Thyroid gland (tissue), 4 donors: ENCODE measurements at regions not wholly inside any gene's neighbourhood (a gene's known extent, or its start where the extent isn't known, plus 50 kb on each side); places are given as distances from the start of the nearest gene placed in this dataset.

Source experiments
- DNase-seq, 2 donors: peaks; one replicate each; pipeline ENCODE4 v3.0.0-alpha.2; 2019
- H3K27ac ChIP-seq, 3 donors: fragments of 200-600 bp; sonication (generic); 1 replicate in 2 of 3; 2 replicates in 1 of 3; pipeline ENCODE4 v1.5.1; 2016 to 2019; ENCODE audit warnings: mild to moderate bottlenecking in 1 of 3, moderate library complexity in 1 of 3
- H3K27me3 ChIP-seq: fragments of 200-600 bp; sonication (generic); one replicate; pipeline ENCODE4 v1.5.1; 2019
- H3K36me3 ChIP-seq, 2 donors: fragments of 200-600 bp; sonication (generic); one replicate each; pipeline ENCODE4 v1.5.1; 2016 to 2019
- H3K4me1 ChIP-seq, 2 donors: fragments of 200-600 bp; sonication (generic); one replicate each; pipeline ENCODE4 v1.5.1; 2017 to 2019
- H3K4me3 ChIP-seq, 3 donors: fragments of 200-600 bp; sonication (generic); replicated peaks in 1 of 3; 1 replicate in 2 of 3; 2 replicates in 1 of 3; pipeline ENCODE4 v1.5.1; 2016; ENCODE audit warnings: mild to moderate bottlenecking in 1 of 3
- H3K9me3 ChIP-seq: fragments of 200-600 bp; sonication (generic); one replicate; pipeline ENCODE4 v1.5.1; 2017
- POLR2A ChIP-seq, 2 donors: fragments of 450-650 bp; IDR thresholded peaks; one replicate each; pipeline ENCODE4 v1.6.1; 2017; ENCODE audit warnings: antibody characterized with exemption in 2 of 2, mild to moderate bottlenecking in 2 of 2, moderate library complexity in 1 of 2
- WGBS, 2 donors: methylation state at CpG; one replicate each; pipeline ENCODE4 v1.1.5; 2017; 5-methylcytosine and 5-hydroxymethylcytosine counted together
- intact Hi-C: fragments of 100-400 bp; cut with DNase I; formaldehyde crosslinking; loops from one replicate; pipeline ENCODE4 v1.15.1; 2023
- TF ChIP-seq, protein P1 (sequence below), 6 experiments: fragments of 200-600 bp in 3 of 6; fragments of 450-650 bp in 3 of 6; sonication (generic) in 3 of 6; IDR thresholded peaks; one replicate each; pipeline ENCODE4 v1.5.1; 2016 to 2019; ENCODE audit warnings: antibody characterized with exemption in 6 of 6, mild to moderate bottlenecking in 2 of 6, inconsistent platforms in 1 of 6, moderate library complexity in 1 of 6

DNA sequence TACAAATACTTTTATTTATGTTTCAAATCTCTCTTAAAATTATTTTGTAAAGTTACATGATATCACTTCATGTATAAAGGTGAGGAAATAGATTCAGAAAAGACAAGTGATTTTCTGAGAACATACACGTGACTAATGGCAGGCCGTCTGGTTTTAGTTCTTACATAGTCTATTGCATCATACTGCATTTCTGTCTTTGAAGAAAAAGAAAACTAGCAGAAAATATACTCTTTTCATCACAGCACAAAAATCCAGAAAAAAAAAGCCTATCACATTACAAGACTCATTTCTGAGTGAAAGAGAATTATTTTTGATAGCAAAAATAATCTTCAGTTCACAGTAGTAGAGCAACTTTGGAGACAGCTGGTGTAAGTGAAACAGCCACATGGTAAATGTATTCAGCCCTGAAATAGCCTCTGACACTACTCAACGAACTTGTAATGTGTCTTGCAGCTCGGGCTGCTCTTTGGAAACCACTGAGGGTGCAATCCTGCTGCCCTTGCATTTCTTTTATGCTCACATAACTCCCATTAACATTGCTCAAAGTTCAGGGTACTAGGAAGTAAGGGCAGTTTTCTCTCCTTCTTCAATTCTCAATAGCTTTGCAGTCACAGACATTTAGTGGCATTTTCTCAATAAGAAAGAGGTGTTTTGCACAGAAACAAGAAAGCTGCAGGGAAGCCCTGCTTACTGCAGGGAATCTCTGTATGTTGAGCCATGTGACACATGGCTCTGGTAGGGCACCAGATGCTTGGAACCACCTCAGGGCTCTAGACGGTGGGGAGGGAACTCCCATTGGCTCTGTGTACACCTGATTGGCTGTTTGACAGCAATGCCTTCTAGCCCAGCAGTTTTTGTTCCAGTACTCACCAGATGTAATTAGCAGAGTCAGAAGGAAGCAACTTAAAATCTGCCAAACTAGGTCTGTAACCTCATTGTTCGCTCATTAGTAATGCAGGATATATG is 845.3 kb upstream of the PTPRD start:
- no peak overlapping the region for H3K27ac ChIP-seq
- no peak overlapping the region for H3K4me3 ChIP-seq
- no peaks in the 10 kb centered on the region for H3K27me3 ChIP-seq
- TF ChIP-seq, protein P1, sequence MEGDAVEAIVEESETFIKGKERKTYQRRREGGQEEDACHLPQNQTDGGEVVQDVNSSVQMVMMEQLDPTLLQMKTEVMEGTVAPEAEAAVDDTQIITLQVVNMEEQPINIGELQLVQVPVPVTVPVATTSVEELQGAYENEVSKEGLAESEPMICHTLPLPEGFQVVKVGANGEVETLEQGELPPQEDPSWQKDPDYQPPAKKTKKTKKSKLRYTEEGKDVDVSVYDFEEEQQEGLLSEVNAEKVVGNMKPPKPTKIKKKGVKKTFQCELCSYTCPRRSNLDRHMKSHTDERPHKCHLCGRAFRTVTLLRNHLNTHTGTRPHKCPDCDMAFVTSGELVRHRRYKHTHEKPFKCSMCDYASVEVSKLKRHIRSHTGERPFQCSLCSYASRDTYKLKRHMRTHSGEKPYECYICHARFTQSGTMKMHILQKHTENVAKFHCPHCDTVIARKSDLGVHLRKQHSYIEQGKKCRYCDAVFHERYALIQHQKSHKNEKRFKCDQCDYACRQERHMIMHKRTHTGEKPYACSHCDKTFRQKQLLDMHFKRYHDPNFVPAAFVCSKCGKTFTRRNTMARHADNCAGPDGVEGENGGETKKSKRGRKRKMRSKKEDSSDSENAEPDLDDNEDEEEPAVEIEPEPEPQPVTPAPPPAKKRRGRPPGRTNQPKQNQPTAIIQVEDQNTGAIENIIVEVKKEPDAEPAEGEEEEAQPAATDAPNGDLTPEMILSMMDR (IDR thresholded peaks at IDR 0.05), result no peak
- TF ChIP-seq POLR2A (IDR thresholded peaks at IDR 0.05), result no peak
- no peaks in the 10 kb centered on the region for H3K4me1 ChIP-seq
- H3K9me3 ChIP-seq, result no peaks in the 10 kb centered on the region
- H3K36me3 ChIP-seq, result no peaks in the 10 kb centered on the region
- WGBS, 2 donors, result 31 to 36% methylated on average over 6 of the region's 6 CpGs
- intact Hi-C loops, result no loop called here
- no peak for DNase-seq

DNA sequence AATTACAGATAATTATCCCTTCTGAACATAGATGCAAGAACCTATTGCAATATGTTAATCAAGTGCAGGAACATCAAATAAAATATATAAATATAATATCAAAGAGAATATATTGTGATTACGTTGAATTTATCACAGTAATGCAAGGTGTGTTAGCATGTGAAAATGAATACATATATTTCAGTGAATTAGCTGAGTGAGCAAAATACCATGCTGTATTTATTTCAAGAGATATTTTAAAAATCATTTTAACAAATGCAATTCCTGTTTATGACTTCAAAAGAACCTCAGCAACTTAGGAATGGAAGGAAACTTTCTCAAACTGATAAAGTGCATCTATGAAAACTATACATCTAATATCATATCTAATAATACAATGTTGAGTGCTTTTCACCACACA is 856.9 kb upstream of the PTPRD start:
- intact Hi-C loops, result no loop called here

DNA sequence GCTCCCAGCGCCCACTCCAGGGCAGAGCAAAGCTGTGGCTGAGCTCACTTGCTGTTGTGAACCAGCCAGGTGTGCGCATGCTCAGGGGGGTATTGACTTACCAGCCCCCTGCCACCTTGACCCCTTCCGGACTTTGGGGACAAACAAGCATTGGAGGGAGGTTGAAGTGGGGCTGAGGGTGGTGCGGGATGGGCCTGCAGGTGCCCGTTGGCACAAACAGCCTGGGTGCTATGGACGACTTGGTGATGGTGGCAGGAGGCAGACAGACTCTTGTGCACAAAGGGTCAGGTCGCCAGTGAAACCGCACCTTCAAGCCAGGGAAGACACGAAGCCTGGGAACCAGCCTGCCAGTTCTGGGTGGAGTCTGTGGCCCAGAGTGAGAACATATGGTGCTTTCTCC is 858.5 kb upstream of the PTPRD start:
- H3K4me1 ChIP-seq, result no peaks in the 10 kb centered on the region
- 84 to 93% methylated on average over 9 of the region's 9 CpGs for WGBS, 2 donors
- H3K27me3 ChIP-seq, result no peaks in the 10 kb centered on the region
- no peak for DNase-seq
- no peaks in the 10 kb centered on the region for H3K9me3 ChIP-seq
- no peak overlapping the region for H3K27ac ChIP-seq
- no peaks in the 10 kb centered on the region for H3K36me3 ChIP-seq
- H3K4me3 ChIP-seq, result no peak overlapping the region
- intact Hi-C loops, result no loop called here
- TF ChIP-seq, protein P1 (IDR thresholded peaks at IDR 0.05), result no peak
- no peak for TF ChIP-seq POLR2A (IDR thresholded peaks at IDR 0.05)

More for the DNA sequence above, 856.9 kb upstream of the PTPRD start:
- 97% methylated on average over 1 of the region's 1 CpG for WGBS, 2 donors
- Histone ChIP-seq H3K4me1 (no peaks in the 10 kb centered on the region), H3K27me3 (no peaks in the 10 kb centered on the region), H3K9me3 (no peaks in the 10 kb centered on the region), H3K36me3 (no peaks in the 10 kb centered on the region), H3K4me3 (no peak overlapping the region), H3K27ac (no peak overlapping the region)
- TF ChIP-seq, protein P1 (IDR thresholded peaks at IDR 0.05), result no peak
- no peak for TF ChIP-seq POLR2A (IDR thresholded peaks at IDR 0.05)
- DNase-seq, result no peak

DNA sequence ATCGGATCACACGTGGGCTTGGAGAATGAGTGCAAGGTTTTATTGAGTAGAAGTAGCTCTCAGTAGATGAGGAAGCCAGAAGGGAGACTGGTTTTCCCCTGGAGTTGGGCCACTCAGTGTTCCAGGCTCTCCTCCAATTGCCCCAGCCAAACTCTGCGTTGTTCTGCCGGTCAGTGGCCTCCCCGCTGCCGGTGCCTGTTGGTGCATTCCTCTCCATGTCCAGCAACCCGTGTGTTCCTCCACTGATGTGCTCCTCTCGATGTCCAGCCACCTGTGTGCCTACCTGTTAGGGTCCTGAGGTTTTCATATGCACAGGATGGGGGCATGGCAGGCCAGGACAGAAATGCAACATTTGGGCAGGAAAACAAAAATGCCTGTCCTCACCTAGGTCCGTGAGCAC is 888.0 kb upstream of the PTPRD start:
- Histone ChIP-seq H3K9me3 (no peaks in the 10 kb centered on the region), H3K27ac (no peak overlapping the region), H3K4me3 (no peak overlapping the region), H3K36me3 (no peaks in the 10 kb centered on the region), H3K27me3 (no peaks in the 10 kb centered on the region), H3K4me1 (peaks cover 0 to 4% of the 10 kb centered on the region in 2 donors)
- intact Hi-C loops, result no loop called here
- TF ChIP-seq, protein P1 (IDR thresholded peaks at IDR 0.05), result no peak
- TF ChIP-seq POLR2A (IDR thresholded peaks at IDR 0.05), result no peak
- DNase-seq, result no peak
- 89 to 91% methylated on average over 4 to 8 of the region's 9 CpGs for WGBS, 2 donors

DNA sequence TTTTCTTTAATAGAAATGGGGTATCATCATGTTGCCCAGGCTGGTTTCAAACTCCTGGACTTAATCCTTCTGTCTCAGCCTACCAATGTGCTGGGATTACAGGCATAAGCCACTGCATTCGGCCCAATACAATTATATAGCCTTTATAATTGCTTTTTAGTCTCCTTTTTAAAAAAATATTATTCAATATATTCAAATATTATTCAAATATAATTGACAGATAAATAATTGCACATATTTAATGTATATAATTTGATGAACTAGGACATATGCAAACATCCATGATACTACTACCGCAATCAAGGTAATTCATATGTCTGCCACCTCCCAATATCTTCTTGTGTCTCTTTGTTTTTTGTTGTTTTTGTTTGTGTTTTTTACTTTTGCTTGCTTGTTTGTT is 894.2 kb upstream of the PTPRD start:
- WGBS, 2 donors, result 86 to 90% methylated on average over 2 of the region's 2 CpGs
- Histone ChIP-seq H3K9me3 (no peaks in the 10 kb centered on the region), H3K36me3 (no peaks in the 10 kb centered on the region), H3K27me3 (no peaks in the 10 kb centered on the region), H3K4me3 (no peak overlapping the region), H3K27ac (no peak overlapping the region), H3K4me1 (no peaks in the 10 kb centered on the region)
- DNase-seq, result no peak
- intact Hi-C loops, result no loop called here
- TF ChIP-seq, protein P1 (IDR thresholded peaks at IDR 0.05), result no peak
- TF ChIP-seq POLR2A (IDR thresholded peaks at IDR 0.05), result no peak
